Fibroblast of skin of scalp (primary cell): ENCODE measurements at regions not wholly inside any gene's neighbourhood (a gene's known extent, or its start where the extent isn't known, plus 50 kb on each side); places are given as distances from the start of the nearest gene placed in this dataset.

Experiments used
- DNase-seq: peaks from one replicate; pipeline ENCODE4 v3.0.0-alpha.2; 2013

DNA sequence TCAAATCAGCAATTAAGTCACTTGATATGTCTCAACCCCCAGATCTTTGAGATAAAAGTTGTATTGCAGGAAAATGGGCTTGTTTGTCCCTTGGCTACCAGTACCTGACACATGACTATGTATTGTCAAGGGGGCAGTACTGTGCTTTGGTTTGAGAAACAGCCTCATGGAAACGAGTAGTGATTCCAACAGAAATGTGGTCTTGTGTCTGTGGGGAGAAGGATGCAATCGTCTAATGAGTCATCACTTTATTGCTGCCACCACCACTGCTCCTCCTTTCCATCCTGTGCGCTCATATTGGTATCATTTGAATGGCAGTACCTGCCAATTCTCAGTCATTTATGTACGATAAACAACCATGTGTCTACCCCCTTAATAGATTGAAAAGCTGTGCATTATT is 72.8 kb upstream of the ARHGAP5 start:
- peak; percentile 33 for DNase-seq

- DNase-seq: no peak
Measured at GRCh38 chr14:32005628-32006027, 71.5 kb upstream of the ARHGAP5 start.

- DNase-seq: no peak
Measured at GRCh38 chr14:32006263-32007110, 70.6 kb upstream of the ARHGAP5 start.

DNA sequence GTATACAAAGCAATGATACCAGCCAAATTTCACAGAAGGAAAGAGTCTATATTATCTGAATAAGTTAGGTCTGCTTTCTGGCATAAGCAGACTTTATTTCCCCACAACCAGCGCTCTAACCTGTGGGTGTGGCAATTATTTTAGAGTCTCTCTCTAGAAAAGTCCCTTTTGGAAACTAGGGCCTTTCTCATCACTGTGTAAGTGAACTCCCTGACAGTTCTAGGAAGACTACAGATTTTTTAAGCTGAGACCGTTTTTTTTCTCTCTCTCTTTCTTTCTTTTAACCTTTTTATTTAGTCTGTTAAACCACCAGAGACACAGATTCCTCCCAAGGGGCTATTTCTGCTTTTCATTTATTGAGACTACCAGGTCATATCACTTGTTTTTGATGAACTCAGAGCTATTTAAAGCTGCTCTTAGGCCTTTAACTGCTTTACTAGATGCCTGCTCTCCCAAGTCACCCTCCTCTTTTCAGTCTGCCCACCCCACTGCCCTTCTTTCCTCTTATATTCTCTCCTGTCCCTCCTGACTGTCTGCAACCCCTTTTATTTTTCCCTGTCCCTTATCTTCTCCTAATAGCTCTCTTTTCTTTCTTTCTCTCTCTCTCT is 69.2 kb upstream of the ARHGAP5 start:
- no peak for DNase-seq

DNA sequence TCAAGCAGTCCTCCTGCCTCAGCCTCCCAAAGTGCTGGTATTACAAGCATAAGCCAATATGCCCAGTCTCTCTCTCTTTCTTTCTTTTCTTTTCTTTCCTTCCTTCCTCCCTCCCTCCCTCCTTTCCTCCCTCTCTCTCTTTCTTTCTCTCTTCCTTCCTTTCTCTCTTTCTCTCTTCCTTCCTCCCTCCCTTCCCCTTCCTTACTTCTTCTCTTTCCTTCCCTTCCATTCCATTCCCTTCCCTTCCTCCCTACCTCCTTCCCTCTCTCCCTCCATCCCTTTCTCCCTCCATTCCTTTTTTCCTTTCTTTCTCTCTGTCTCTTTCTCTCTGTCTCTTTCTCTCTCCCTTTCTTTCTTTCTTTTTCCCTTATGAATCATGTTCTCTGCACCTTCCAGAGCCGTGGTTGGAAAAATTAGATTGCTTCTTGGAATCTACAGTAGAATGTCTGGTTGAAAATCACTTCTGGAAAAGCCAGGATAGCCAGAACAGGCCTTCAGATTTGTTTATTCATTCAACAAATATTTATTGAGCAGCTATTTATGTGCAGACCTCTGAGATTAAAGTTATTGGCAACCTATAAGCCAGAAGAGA is 68.4 kb upstream of the ARHGAP5 start:
- no peak for DNase-seq

GRCh38 chr14:32009221-32009975 is 67.7 kb upstream of the ARHGAP5 start:
- no peak for DNase-seq

- DNase-seq: no peak
Measured at GRCh38 chr14:32009976-32010581, 67.0 kb upstream of the ARHGAP5 start.

DNA sequence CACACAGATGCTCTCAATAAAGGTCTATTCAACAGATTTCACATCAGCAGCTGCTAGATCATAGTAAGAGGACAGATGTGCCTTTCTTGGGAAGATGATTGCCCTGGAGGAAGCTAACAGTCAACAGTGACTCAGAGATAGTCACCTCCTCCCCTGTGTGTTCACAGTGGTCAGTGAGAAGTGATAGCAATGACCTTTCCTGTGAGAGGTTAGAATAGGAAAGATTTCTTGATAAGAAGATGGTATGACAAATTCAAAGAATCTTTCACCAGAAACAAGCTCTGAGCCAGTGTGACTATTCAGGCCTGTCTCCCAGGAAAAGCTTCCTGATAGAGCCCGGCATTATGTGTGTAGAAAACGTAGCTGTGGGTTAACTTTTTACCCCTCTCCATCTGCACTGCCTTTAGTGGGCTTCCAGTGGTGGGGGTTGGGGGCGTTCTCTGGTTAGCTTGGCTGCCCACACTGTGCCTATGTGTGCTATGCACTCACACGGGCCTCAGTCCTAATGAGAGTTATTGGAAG is 66.4 kb upstream of the ARHGAP5 start:
- DNase-seq: peak; percentile 23

- DNase-seq: no peak
Measured at GRCh38 chr14:32011225-32011624, 65.9 kb upstream of the ARHGAP5 start.

- no peak for DNase-seq
Measured at GRCh38 chr14:32012062-32012461, 65.0 kb upstream of the ARHGAP5 start.

DNA sequence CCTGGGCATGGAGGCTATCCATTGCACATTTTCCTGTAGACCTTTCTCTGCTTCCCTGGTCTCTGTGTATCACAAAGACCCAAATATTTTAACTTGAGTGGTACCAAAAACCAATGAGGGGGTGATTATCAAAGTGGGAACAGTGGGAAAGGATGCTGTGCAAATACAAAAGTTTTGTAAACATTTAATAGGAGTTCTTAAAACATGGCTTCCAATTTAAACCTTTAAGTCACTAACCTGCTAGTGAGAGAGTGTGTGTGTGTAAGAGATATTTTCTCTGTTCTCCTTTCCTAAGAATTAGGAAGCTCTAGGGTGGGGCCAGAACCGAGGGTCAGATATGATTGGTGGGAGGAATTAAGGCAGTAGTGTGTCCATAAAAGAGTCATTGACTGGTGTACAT is 64.5 kb upstream of the ARHGAP5 start:
- DNase-seq: no peak

- no peak for DNase-seq
Measured at GRCh38 chr14:32013083-32013482, 64.0 kb upstream of the ARHGAP5 start.

- no peak for DNase-seq
Measured at GRCh38 chr14:32014057-32014456, 63.0 kb upstream of the ARHGAP5 start.

DNA sequence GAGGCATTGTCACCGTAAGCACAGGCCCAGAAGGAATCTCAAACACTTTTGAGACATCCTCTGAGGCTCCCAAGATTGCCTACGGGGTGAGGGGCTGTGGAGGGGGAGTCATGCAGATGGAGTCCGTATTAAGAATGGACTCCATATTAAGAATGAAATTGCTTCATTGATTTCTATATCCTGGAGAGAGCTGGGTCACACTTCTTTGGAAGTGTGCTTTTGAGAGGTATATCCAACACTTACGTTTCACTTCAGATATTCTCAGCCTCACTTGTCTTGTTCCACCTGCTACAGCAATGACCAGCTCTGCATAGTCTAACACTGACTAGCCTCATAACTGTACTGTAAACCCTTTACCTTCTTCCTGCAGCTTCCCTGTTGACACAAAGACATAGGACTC is 62.6 kb upstream of the ARHGAP5 start:
- DNase-seq: no peak

DNA sequence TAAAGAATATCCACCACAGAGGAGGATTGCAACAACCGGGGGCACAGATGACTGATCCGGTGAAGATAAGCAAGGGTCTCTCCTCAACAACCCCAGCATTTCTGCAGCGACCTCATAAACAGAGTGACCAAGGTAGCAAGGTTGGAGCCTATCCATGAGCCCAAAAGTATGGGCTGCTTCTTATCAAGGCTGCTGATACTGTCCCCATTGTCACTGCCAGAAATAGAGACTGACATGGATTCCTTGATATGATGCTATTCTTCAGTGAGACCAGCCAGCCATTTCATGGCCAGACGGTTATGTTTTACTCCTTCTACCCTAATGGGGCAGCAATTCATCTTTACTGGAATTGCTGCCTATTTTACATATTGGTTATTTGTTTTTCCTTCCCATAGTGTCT is 61.9 kb upstream of the ARHGAP5 start:
- no peak for DNase-seq

DNA sequence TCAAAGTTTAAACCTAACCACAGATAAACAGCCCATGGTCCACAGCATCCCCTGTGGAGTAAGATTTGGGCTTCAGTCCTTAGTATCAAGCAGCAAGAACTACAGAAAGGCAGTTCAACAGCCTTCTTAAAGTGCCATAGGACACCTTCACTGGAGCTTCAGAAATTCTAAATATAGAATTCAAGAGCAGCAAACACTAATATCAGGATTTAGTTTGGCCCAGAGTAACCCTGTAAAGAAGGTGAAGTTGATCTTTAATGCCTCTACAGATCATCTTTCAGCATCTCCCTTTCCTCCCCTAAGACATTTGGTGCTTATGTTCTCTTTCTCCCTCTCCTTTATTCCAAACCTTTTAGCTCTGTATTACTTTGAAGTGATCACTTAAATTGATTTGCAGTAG is 59.5 kb upstream of the ARHGAP5 start:
- no peak for DNase-seq

DNA sequence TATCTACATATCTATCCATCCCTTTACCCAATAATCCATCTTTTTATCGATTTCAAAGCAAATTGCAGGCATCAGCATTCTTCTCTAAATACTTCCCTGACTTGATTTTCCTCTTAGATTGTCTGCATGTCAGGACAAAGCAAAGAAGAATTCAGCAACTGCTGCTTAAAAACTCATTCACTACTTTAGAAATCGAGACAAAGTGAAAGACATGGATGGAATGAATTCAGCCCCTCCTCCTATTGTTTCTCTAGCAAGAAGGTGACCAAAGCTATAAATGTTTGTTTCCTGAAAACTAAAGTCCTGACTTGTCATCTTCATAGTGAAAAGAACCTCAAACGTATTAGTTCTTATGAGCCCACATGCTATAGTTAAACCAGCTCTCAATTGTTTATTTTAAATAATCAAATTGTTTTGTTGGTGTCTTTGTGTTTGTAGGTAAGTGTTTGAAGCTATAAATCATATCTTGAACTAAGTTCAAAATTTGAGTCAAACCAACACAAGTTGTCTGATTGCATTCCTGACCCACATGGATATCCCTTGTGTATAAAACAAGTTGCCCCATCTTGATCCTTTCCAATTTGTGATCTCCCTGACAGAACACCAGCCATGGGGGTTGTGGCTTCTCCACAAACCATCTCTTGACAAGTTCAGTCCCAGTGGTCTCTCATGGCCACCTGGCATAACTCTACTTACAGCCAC is 58.6 kb upstream of the ARHGAP5 start:
- no peak for DNase-seq

- DNase-seq: no peak
Measured at GRCh38 chr14:32019276-32019675, 57.8 kb upstream of the ARHGAP5 start.

GRCh38 chr14:32020882-32021281 is 56.2 kb upstream of the ARHGAP5 start:
- no peak for DNase-seq

GRCh38 chr14:32021341-32021740 is 55.8 kb upstream of the ARHGAP5 start:
- DNase-seq: no peak

GRCh38 chr14:32022525-32022924 is 54.6 kb upstream of the ARHGAP5 start:
- no peak for DNase-seq

DNA sequence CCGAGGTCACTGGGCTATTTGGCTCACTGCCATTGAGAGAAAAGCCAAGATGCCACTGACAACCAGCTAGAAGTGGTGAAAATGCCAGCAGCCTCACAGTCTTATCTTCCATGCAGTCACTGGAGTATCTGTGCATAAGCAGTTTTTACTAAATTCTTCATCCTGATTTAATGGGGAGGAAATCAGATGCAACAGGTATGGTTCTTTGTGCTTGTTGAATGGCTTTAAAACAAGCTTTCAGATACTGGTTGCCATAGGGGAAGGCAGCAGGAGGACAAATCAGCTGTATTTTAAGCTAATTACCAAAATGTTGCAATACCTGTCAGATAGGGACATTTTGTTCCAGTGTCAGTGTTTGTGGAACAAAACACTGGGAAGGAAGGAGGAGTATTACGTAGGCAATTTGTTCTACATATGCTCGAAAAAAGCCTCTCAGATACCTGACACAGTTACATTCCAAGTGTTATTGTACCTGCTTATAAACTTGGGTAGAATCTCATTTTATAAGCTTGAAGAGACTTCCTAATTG is 54.1 kb upstream of the ARHGAP5 start:
- DNase-seq: no peak
